Sigmoid colon (tissue), 6 donors: ENCODE measurements at regions not wholly inside any gene's neighbourhood (a gene's known extent, or its start where the extent isn't known, plus 50 kb on each side); places are given as distances from the start of the nearest gene placed in this dataset.

Source experiments
- DNase-seq: peaks from one replicate; pipeline ENCODE4 v3.0.0-alpha.2; 2019
- H3K27ac ChIP-seq, 4 donors: fragments of 200-600 bp; sonication (generic); one replicate each; pipeline ENCODE4 v1.5.1; 2016 to 2019; ENCODE audit warnings: mild to moderate bottlenecking in 1 of 4
- H3K27me3 ChIP-seq, 3 donors: fragments of 200-600 bp; sonication (generic); one replicate each; pipeline ENCODE4 v1.5.1; 2019; ENCODE audit warnings: mild to moderate bottlenecking in 1 of 3
- H3K36me3 ChIP-seq, 4 donors: fragments of 200-600 bp; sonication (generic); one replicate each; pipeline ENCODE4 v1.5.1; 2016 to 2019
- H3K4me1 ChIP-seq, 4 donors: fragments of 200-600 bp; sonication (generic); one replicate each; pipeline ENCODE4 v1.5.1; 2017 to 2019
- H3K4me3 ChIP-seq, 4 donors: fragments of 200-600 bp; sonication (generic); one replicate each; pipeline ENCODE4 v1.5.1; 2017 to 2019; ENCODE audit warnings: mild to moderate bottlenecking in 2 of 4, moderate library complexity in 1 of 4
- H3K9me3 ChIP-seq, 4 donors: fragments of 200-600 bp in 3 of 4; sonication (generic) in 3 of 4; one replicate each; pipeline versions ENCODE4 v1.5.1 to v1.6.1; 2013 to 2019
- EP300 ChIP-seq, 4 donors: sonication (generic); formaldehyde crosslinking; IDR thresholded peaks; one replicate each; pipeline ENCODE4 v1.6.1; 2017; ENCODE audit warnings: antibody characterized with exemption in 4 of 4
- POLR2A ChIP-seq, 2 donors: fragments of 450-650 bp; IDR thresholded peaks; one replicate each; pipeline ENCODE4 v1.6.1; 2016; ENCODE audit warnings: antibody characterized with exemption in 2 of 2, mild to moderate bottlenecking in 2 of 2, moderate library complexity in 2 of 2
- POLR2AphosphoS5 ChIP-seq, 4 donors: sonication (generic); formaldehyde crosslinking; IDR thresholded peaks; one replicate each; pipeline ENCODE4 v1.6.1; 2017; ENCODE audit warnings: antibody characterized with exemption in 4 of 4
- whole genome bisulfite sequencing, 2 donors: extraction: QIAGEN DNeasy Blood & Tissue Kit; methylation state at CpG; one replicate each; pipeline ENCODE4 v1.1.7; 2013; 5-methylcytosine and 5-hydroxymethylcytosine counted together
- intact Hi-C: fragments of 100-400 bp; cut with DNase I; formaldehyde crosslinking; loops from one replicate; pipeline ENCODE4 v1.15.1; 2023
- TF ChIP-seq, protein P1 (sequence below), 4 experiments: fragments of 450-650 bp in 3 of 4; fragments of 200-600 bp in 1 of 4; IDR thresholded peaks; one replicate each; pipeline ENCODE4 v1.5.1; 2016 to 2019; ENCODE audit warnings: antibody characterized with exemption in 4 of 4, mild to moderate bottlenecking in 3 of 4, moderate library complexity in 2 of 4
- donor health status: healthy with polysubstance abuse.
- donor health status: healthy.

DNA sequence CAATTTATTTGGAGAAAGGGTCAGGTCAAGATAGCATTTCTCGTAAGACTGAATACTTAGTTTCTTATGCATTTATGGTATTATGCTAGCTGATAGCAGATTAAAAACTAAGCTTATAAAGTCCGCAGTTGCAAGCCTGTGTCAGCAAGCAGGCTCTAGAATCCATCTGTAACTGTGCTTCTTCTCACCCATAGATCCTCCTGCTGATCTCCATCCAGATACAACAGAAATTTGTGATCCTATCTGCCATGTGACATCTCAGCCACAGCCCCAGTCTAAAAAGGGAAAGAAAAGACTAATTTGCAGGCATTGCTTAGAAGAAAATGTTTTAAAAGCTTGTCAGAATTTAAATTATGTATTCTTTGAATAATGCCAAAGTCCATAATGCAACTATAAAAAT lies 265.4 kb upstream of the CCDC54 start:
- H3K4me3 ChIP-seq = no peak overlapping the region
- no peak overlapping the region for H3K27ac ChIP-seq
- no peaks in the 10 kb centered on the region for H3K27me3 ChIP-seq
- H3K9me3 ChIP-seq = no peaks in the 10 kb centered on the region
- intact Hi-C loops = no loop called here
- H3K36me3 ChIP-seq = no peaks in the 10 kb centered on the region
- DNase-seq = no peak
- no peaks in the 10 kb centered on the region for H3K4me1 ChIP-seq
- 73 to 88% methylated on average over 2 of the region's 2 CpGs for WGBS, 2 donors
- TF ChIP-seq, protein P1, sequence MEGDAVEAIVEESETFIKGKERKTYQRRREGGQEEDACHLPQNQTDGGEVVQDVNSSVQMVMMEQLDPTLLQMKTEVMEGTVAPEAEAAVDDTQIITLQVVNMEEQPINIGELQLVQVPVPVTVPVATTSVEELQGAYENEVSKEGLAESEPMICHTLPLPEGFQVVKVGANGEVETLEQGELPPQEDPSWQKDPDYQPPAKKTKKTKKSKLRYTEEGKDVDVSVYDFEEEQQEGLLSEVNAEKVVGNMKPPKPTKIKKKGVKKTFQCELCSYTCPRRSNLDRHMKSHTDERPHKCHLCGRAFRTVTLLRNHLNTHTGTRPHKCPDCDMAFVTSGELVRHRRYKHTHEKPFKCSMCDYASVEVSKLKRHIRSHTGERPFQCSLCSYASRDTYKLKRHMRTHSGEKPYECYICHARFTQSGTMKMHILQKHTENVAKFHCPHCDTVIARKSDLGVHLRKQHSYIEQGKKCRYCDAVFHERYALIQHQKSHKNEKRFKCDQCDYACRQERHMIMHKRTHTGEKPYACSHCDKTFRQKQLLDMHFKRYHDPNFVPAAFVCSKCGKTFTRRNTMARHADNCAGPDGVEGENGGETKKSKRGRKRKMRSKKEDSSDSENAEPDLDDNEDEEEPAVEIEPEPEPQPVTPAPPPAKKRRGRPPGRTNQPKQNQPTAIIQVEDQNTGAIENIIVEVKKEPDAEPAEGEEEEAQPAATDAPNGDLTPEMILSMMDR (IDR thresholded peaks at IDR 0.05) = no peak
- no peak for TF ChIP-seq POLR2A (IDR thresholded peaks at IDR 0.05)
- no peak for TF ChIP-seq EP300 (IDR thresholded peaks at IDR 0.05)

DNA sequence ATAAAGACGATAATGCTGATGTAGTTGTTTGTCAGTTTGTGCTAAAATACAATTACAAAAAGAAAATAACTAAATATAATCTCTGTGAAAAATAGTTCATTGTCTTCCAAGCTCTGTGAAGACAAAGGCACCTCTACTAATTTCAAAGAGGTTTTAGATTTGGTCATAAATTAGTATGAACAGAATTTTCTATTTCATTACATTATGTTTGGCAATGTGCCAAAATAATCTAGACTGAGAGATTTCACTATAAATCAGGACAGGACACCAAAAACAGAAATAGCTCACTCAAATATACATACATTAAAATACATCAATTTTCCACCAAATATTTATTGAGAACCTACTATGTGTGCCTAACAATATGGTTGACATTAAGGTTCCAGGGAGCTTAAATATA lies 264.9 kb upstream of the CCDC54 start:
- Histone ChIP-seq H3K4me3 (no peak overlapping the region), H3K9me3 (no peaks in the 10 kb centered on the region), H3K27ac (no peak overlapping the region), H3K4me1 (no peaks in the 10 kb centered on the region), H3K36me3 (no peaks in the 10 kb centered on the region), H3K27me3 (no peaks in the 10 kb centered on the region)
- TF ChIP-seq EP300 (IDR thresholded peaks at IDR 0.05) (no peak), POLR2A (IDR thresholded peaks at IDR 0.05) (no peak), POLR2AphosphoS5 (IDR thresholded peaks at IDR 0.05) (no peak)
- TF ChIP-seq, protein P1 (IDR thresholded peaks at IDR 0.05) = no peak
- no peak for DNase-seq
- 89 to 92% methylated on average over 1 of the region's 1 CpG for WGBS, 2 donors
- intact Hi-C loops = no loop called here

DNA sequence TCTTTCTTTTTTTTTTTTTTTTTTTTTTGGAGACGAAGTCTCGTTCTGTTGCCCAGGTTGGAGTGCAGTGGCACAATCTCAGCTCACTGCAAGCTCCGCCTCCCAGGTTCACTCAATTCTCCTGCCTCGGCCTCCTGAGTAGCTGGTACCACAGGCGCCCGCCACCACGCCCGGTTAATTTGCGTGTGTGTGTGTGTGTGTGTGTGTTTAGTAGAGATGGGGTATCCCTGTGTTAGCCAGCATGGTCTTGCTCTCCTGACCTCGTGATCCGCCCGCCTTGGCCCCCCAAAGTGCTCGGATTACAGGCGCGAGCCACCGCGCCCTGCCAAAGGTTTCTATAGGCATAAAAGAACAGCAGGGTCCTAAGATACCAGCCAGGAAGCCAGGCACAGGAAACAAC lies 261.0 kb upstream of the CCDC54 start:
- Histone ChIP-seq H3K4me3 (no peak overlapping the region), H3K27ac (no peak overlapping the region), H3K36me3 (no peaks in the 10 kb centered on the region), H3K27me3 (no peaks in the 10 kb centered on the region), H3K4me1 (no peaks in the 10 kb centered on the region), H3K9me3 (no peaks in the 10 kb centered on the region)
- WGBS, 2 donors = 84 to 91% methylated on average over 17 of the region's 17 CpGs
- intact Hi-C loops = no loop called here
- DNase-seq = no peak
- TF ChIP-seq, protein P1 (IDR thresholded peaks at IDR 0.05) = no peak
- no peak for TF ChIP-seq POLR2A (IDR thresholded peaks at IDR 0.05)

DNA sequence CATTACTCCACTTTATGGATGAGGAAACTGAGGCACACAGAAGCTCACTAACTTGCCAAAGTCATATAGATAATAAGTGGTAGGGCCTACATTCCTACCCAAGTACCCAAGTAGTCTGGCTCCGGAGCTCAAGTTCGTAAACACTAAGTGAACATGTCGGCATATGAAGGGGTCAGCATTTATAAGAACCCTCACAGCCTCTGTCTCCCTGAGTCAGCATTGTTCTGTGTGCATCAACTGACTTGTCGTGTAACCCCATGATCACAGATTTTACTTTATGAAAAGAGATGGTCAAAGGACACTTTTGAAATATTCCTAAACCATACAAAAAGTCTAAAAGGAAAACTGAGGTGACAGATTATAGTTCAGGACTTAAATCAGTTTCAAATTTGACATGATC lies 260.1 kb upstream of the CCDC54 start:
- no peaks in the 10 kb centered on the region for H3K4me1 ChIP-seq
- no peak overlapping the region for H3K4me3 ChIP-seq
- no peak for DNase-seq
- H3K9me3 ChIP-seq = no peaks in the 10 kb centered on the region
- no peak overlapping the region for H3K27ac ChIP-seq
- no peaks in the 10 kb centered on the region for H3K27me3 ChIP-seq
- TF ChIP-seq EP300 (IDR thresholded peaks at IDR 0.05) (no peak), POLR2A (IDR thresholded peaks at IDR 0.05) (no peak), POLR2AphosphoS5 (IDR thresholded peaks at IDR 0.05) (no peak)
- TF ChIP-seq, protein P1 (IDR thresholded peaks at IDR 0.05) = no peak
- 89 to 95% methylated on average over 4 of the region's 4 CpGs for WGBS, 2 donors
- H3K36me3 ChIP-seq = no peaks in the 10 kb centered on the region
- intact Hi-C loops = no loop called here

DNA sequence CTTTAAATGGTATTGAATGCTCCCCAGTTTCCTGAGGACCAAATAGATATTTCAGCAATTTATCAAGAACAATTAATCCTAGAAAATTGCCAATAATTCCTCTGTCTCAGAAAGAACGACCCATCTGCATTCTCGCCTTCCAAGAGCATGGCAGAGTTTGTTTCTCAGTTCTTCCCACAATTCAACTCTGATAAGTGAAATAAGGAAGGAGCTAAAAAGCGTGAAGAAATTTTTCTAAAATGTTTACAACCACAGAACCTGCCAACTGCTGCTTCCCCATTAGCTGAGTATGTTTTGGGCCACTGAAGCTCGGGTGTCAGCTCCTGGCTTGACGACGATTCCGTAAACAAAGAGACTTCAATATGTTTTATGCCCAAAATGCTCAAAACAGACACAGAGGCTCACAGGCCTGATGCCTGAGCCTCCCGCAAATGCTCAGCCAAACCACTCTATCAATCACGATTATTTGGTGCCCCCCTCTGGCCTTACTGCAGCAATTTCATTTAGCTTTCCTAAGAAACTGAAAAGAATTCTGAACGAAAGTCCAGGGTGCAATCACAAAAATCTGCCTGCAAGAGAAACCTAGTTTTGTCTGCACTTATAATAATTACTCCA lies 259.2 kb upstream of the CCDC54 start:
- Histone ChIP-seq H3K4me1 (no peaks in the 10 kb centered on the region), H3K27me3 (no peaks in the 10 kb centered on the region), H3K4me3 (no peak overlapping the region), H3K27ac (no peak overlapping the region), H3K36me3 (no peaks in the 10 kb centered on the region), H3K9me3 (no peaks in the 10 kb centered on the region)
- TF ChIP-seq EP300 (IDR thresholded peaks at IDR 0.05) = no peak
- TF ChIP-seq POLR2A (IDR thresholded peaks at IDR 0.05) = no peak
- intact Hi-C loops = no loop called here
- no peak for DNase-seq
- 24 to 32% methylated on average over 10 of the region's 10 CpGs for WGBS, 2 donors
